PC-9 (cell line): ENCODE measurements at regions not wholly inside any gene's neighbourhood (a gene's known extent, or its start where the extent isn't known, plus 50 kb on each side); places are given as distances from the start of the nearest gene placed in this dataset.

Experiments
- CTCF ChIP-seq: fragments of 200-600 bp; sonication (generic); conservative IDR thresholded peaks from 2 replicates; pipeline ENCODE4 v1.6.1; 2017; ENCODE audit warnings: mixed run types, antibody characterized with exemption, mild to moderate bottlenecking, moderate library complexity
- EZH2 ChIP-seq: fragments of 200-600 bp; sonication (generic); IDR thresholded peaks from 2 replicates; pipeline ENCODE4 v1.8.0; 2017; ENCODE audit warnings: antibody characterized with exemption, low read depth

DNA sequence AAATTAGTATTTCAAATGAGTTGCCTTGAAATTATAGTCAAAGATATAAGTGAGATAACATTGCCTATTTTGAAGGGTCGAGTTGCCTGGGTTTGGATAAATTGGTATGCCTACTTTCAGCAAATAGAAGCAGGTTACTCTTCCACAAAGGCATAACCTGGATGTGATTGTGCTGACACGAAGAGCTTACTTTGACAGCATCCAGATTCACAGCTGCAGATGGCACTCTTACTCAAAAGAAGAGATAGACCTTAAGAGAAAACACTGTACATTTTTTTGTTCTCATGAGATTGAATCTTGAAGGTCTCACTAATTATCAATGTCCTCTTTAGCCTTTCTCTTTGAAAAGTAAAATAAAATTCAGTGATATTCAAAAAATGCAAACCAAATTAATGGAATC is 1338.7 kb downstream of the REEP3 start:
- no peak for TF ChIP-seq CTCF
- no peak for TF ChIP-seq EZH2
